IMR-90 (cell line): ENCODE measurements at regions not wholly inside any gene's neighbourhood (a gene's known extent, or its start where the extent isn't known, plus 50 kb on each side); places are given as distances from the start of the nearest gene placed in this dataset.
"Not testable (repeated sequence)": the region's sequence is repeated elsewhere in the genome, so short reads cannot be mapped to it uniquely, and the experiment has no call there.

Experiments
- ATAC-seq: fragments of 200-7000 bp; cut with Tn5 transposase; 2 replicates; pipeline ENCODE4 v1.9.1; 2020; ENCODE audit warnings: low read depth, mild to moderate bottlenecking, moderate library complexity
- BruUV-seq: library from RNA; stranded (reverse); fragments of 400-500 nt; replicated peaks from 2 replicates; lab custom pipeline; 2021; lab: Mats Ljungman, UMichigan
- CTCF ChIA-PET: fragments of 300-600 bp; formaldehyde crosslinking; extraction: SDS; loops from one replicate; lab custom pipeline; 2021; ENCODE audit warnings: antibody characterized with exemption; lab: Yijun Ruan, JAX
- POLR2A ChIA-PET: fragments of 300-600 bp; sonication (Branson Sonifier 250); formaldehyde crosslinking; loops from one replicate; lab custom pipeline; 2022; ENCODE audit warnings: antibody characterized with exemption; ENCODE audit not compliant: unreplicated experiment; lab: Charles Lee
- DNase-seq: peaks from one replicate; pipeline ENCODE4 v3.0.0; 2013
- H2AFZ ChIP-seq: replicated peaks from 2 replicates; pipeline ENCODE3; 2013; ENCODE audit warnings: low read length, mild to moderate bottlenecking; ENCODE audit not compliant: poor library complexity
- H2AK5ac ChIP-seq: 2 replicates; pipeline ENCODE4 v1.6.1; 2013; ENCODE audit warnings: low read depth, low read length, inconsistent platforms
- H2AK9ac ChIP-seq: replicated peaks from 2 replicates; pipeline ENCODE3; 2013; ENCODE audit warnings: mild to moderate bottlenecking, low read depth, low read length, moderate library complexity; ENCODE audit not compliant: poor library complexity
- H2BK120ac ChIP-seq: 2 replicates; pipeline ENCODE4 v1.6.1; 2013; ENCODE audit warnings: low read depth, low read length, inconsistent platforms
- H2BK15ac ChIP-seq: 3 replicates; pipeline ENCODE4 v1.6.1; 2013; ENCODE audit warnings: low read depth, low read length, inconsistent platforms
- H2BK20ac ChIP-seq: 2 replicates; pipeline ENCODE4 v1.6.1; 2013; ENCODE audit warnings: low read depth, mild to moderate bottlenecking, inconsistent platforms, low read length, moderate library complexity
- H2BK5ac ChIP-seq: 2 replicates; pipeline ENCODE4 v1.6.1; 2013; ENCODE audit warnings: mild to moderate bottlenecking, low read depth, low read length, inconsistent platforms; ENCODE audit not compliant: poor library complexity, severe bottlenecking
- H3K14ac ChIP-seq: replicated peaks from 2 replicates; pipeline ENCODE4 v1.6.1; 2013; ENCODE audit warnings: low read depth, low read length, inconsistent platforms
- H3K18ac ChIP-seq: 2 replicates; pipeline ENCODE4 v1.6.1; 2013; ENCODE audit warnings: low read depth, low read length, control low read depth
- H3K23ac ChIP-seq: 2 replicates; pipeline ENCODE4 v1.6.1; 2013; ENCODE audit warnings: low read depth, low read length, inconsistent platforms
- H3K27ac ChIP-seq: 2 replicates; pipeline ENCODE4 v1.5.1; 2013; ENCODE audit warnings: mild to moderate bottlenecking, control low read depth, low read length; ENCODE audit not compliant: insufficient read depth
- H3K27me3 ChIP-seq: 2 replicates; pipeline ENCODE4 v1.6.1; 2013; ENCODE audit warnings: low read length; ENCODE audit not compliant: control insufficient read depth, insufficient read depth
- H3K36me3 ChIP-seq: 2 replicates; pipeline ENCODE4 v1.6.1; 2013; ENCODE audit warnings: low read length, mixed read lengths; ENCODE audit not compliant: control insufficient read depth, insufficient read depth
- H3K4ac ChIP-seq: 2 replicates; pipeline ENCODE4 v1.6.1; 2013; ENCODE audit warnings: low read depth, low read length, inconsistent platforms
- H3K4me1 ChIP-seq: 2 replicates; pipeline ENCODE4 v1.6.1; 2013; ENCODE audit warnings: low read length, mixed read lengths; ENCODE audit not compliant: control insufficient read depth, insufficient read depth
- H3K4me2 ChIP-seq: 2 replicates; pipeline ENCODE4 v1.6.1; 2013; ENCODE audit warnings: low read depth, mild to moderate bottlenecking, control low read depth, low read length, moderate library complexity
- H3K4me3 ChIP-seq: 2 replicates; pipeline ENCODE4 v1.5.1; 2013; ENCODE audit warnings: low read depth, mild to moderate bottlenecking, control low read depth, low read length, moderate library complexity; ENCODE audit not compliant: insufficient read depth
- H3K56ac ChIP-seq: 2 replicates; pipeline ENCODE4 v1.6.1; 2013; ENCODE audit warnings: low read length, inconsistent platforms; ENCODE audit not compliant: insufficient read depth; ENCODE audit errors: extremely low read depth
- H3K79me1 ChIP-seq, 2 experiments: 2 replicates each; pipeline ENCODE4 v1.6.1; 2013; ENCODE audit warnings: low read length in 2 of 2, inconsistent platforms in 1 of 2, low read depth in 1 of 2
- H3K9ac ChIP-seq: 2 replicates; pipeline ENCODE4 v1.6.1; 2013; ENCODE audit warnings: low read depth, low read length, control low read depth
- H3K9me1 ChIP-seq: 2 replicates; pipeline ENCODE4 v1.6.1; 2013; ENCODE audit warnings: low read length, inconsistent platforms; ENCODE audit not compliant: insufficient read depth
- H3K9me3 ChIP-seq: 2 replicates; pipeline ENCODE4 v1.6.1; 2013; ENCODE audit warnings: low read length; ENCODE audit not compliant: control insufficient read depth, insufficient read depth
- H4K20me1 ChIP-seq: 2 replicates; pipeline ENCODE4 v1.6.1; 2013; ENCODE audit warnings: low read length, inconsistent platforms; ENCODE audit not compliant: insufficient read depth
- H4K5ac ChIP-seq: 2 replicates; pipeline ENCODE4 v1.6.1; 2013; ENCODE audit warnings: mild to moderate bottlenecking, low read depth, low read length, control low read depth
- H4K8ac ChIP-seq, 2 experiments: 2 replicates each; pipeline ENCODE4 v1.6.1; 2013; ENCODE audit warnings: low read depth in 2 of 2, low read length in 2 of 2, control low read depth in 1 of 2, inconsistent platforms in 1 of 2
- H4K91ac ChIP-seq: 2 replicates; pipeline ENCODE4 v1.6.1; 2013; ENCODE audit warnings: low read depth, low read length, inconsistent platforms; ENCODE audit not compliant: insufficient read depth
- WGBS, 2 experiments: methylation state at CpG; one replicate each; pipeline versions ENCODE4 v1.1.5 to v1.1.7; 2013; ENCODE audit warnings: missing lambda C conversion rate in 2 of 2; ENCODE audit not compliant: insufficient read length in 1 of 2; ENCODE audit errors: extremely low coverage in 2 of 2; 5-methylcytosine and 5-hydroxymethylcytosine counted together
- dilution Hi-C: fragments of 300-500 bp; cut with HindIII; formaldehyde crosslinking; loops from one replicate; pipeline ENCODE4 v1.14.3; 2018; ENCODE audit warnings: low sequenced_read_pairs; ENCODE audit not compliant: unreplicated experiment
- in situ Hi-C: fragments of 300-500 bp; cut with MboI; formaldehyde crosslinking; loops from 3 replicates; pipeline ENCODE4 v1.14.3; 2019; ENCODE audit warnings: low sequenced_read_pairs, inconsistent platforms, mixed read lengths
- intact Hi-C: fragments of 100-400 bp; cut with micrococcal nuclease; formaldehyde crosslinking; loops from 2 replicates; pipeline ENCODE4 v1.10.0; 2022

DNA sequence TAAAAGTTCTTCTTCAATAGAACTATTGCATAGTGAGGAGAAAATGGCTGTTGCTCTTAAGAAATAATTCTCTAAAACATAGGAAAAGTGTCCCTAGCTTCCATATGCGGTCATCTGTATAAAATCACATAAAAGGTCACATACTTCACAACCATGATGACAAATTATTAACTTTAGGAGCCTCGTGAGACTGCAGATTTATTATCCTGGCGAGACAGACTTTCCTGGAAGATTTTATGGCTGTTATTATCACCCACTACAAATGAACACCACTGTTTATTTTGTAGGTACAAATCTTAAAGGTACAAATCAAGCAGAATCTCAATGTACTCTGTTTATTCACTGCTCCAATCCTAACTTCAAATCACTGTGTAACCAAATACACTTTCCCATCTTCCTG, 55.0 kb upstream of the AGAP4 start:
- H3K18ac ChIP-seq, H3K23ac ChIP-seq, in situ Hi-C loops, H2BK120ac ChIP-seq, H3K56ac ChIP-seq, H4K8ac ChIP-seq, H3K4me1 ChIP-seq, H3K9me1 ChIP-seq, H2BK5ac ChIP-seq, intact Hi-C loops, H3K14ac ChIP-seq, ATAC-seq, H3K36me3 ChIP-seq, H3K9ac ChIP-seq, H3K27me3 ChIP-seq, H4K91ac ChIP-seq, H3K27ac ChIP-seq, H3K4me3 ChIP-seq, H3K9me3 ChIP-seq, H3K4ac ChIP-seq, dilution Hi-C loops, H2AFZ ChIP-seq, POLR2A ChIA-PET, H4K20me1 ChIP-seq, H2AK5ac ChIP-seq, H3K4me2 ChIP-seq, H2AK9ac ChIP-seq, H4K5ac ChIP-seq, BruUV-seq, CTCF ChIA-PET, DNase-seq, H3K79me1 ChIP-seq, H2BK20ac ChIP-seq, H2BK15ac ChIP-seq: not testable (repeated sequence)
- no CpG with 5 or more reads among the region's 3 CpGs for WGBS, 2 experiments

DNA sequence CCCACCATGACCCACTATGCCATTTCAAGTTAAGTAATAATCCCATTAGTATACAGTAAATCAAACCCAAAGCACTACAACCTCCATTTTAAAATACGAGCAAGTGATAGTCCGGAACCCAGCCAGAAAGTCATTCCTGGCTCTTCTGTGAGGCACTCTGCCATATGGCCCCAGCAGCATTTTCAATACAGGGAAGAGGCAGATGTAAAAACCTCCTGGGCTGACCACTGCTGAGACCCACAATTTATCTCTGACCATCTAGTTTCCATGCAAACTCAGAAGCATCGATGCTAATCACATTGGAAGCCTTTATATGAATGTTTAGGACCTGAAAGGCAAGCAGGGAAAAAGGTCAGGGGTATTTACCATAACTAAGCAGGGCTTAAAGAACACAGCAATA, 56.3 kb upstream of the AGAP4 start:
- intact Hi-C loops, H2BK20ac ChIP-seq, in situ Hi-C loops, H3K4me3 ChIP-seq, H3K4me1 ChIP-seq, H3K36me3 ChIP-seq, H2BK15ac ChIP-seq, H2AFZ ChIP-seq, H4K5ac ChIP-seq, H3K4me2 ChIP-seq, H2AK5ac ChIP-seq, H3K23ac ChIP-seq, H2BK5ac ChIP-seq, H3K79me1 ChIP-seq, H3K27me3 ChIP-seq, H3K9me3 ChIP-seq, DNase-seq, CTCF ChIA-PET, H3K14ac ChIP-seq, H3K18ac ChIP-seq, POLR2A ChIA-PET, H3K9me1 ChIP-seq, H4K91ac ChIP-seq, dilution Hi-C loops, H2BK120ac ChIP-seq, H2AK9ac ChIP-seq, H4K8ac ChIP-seq, H3K27ac ChIP-seq, BruUV-seq, H3K4ac ChIP-seq, H4K20me1 ChIP-seq, H3K9ac ChIP-seq, H3K56ac ChIP-seq, ATAC-seq: not testable (repeated sequence)
- no CpG with 5 or more reads among the region's 3 CpGs for WGBS, 2 experiments
